HepG2 (cell line): ENCODE measurements at regions not wholly inside any gene's neighbourhood (a gene's known extent, or its start where the extent isn't known, plus 50 kb on each side); places are given as distances from the start of the nearest gene placed in this dataset.

Experiments used
- BCL6 ChIP-seq: IDR thresholded peaks from 2 replicates; pipeline ENCODE4 v1.6.1; 2016; ENCODE audit warnings: missing genetic modification reagents, missing compliant biosample characterization
- BRD4 ChIP-seq: sonication (generic); formaldehyde crosslinking; IDR thresholded peaks from 2 replicates; pipeline ENCODE4 v1.4.0; 2020; ENCODE audit warnings: missing genetic modification reagents
- CEBPB ChIP-seq: IDR thresholded peaks from 2 replicates; pipeline ENCODE4 v1.6.1; 2011; ENCODE audit warnings: low read depth, low read length, improper control_type of control experiment, borderline replicate concordance
- FOXA3 ChIP-seq: IDR thresholded peaks from 2 replicates; pipeline ENCODE4 v1.6.1; 2016; ENCODE audit warnings: missing genetic modification reagents, missing compliant biosample characterization
- SALL1 ChIP-seq: sonication (generic); formaldehyde crosslinking; IDR thresholded peaks from 2 replicates; pipeline ENCODE4 v1.8.0; 2022; ENCODE audit warnings: mild to moderate bottlenecking, missing genetic modification reagents
- SOX6 ChIP-seq, 2 experiments: fragments of 450-650 bp in 1 of 2; sonication (generic) in 1 of 2; formaldehyde crosslinking in 1 of 2; IDR thresholded peaks; 2 replicates each; pipeline versions ENCODE4 v1.4.0 to v1.6.1; 2017 to 2020; ENCODE audit warnings: antibody characterized with exemption in 1 of 2, mild to moderate bottlenecking in 1 of 2, missing genetic modification reagents in 1 of 2
- ZHX2 ChIP-seq, 2 experiments: sonication (generic) in 1 of 2; formaldehyde crosslinking in 1 of 2; IDR thresholded peaks; 2 replicates each; pipeline versions ENCODE4 v1.6.1 to v1.9.0; 2014 to 2022; ENCODE audit warnings: antibody characterized with exemption in 1 of 2, borderline replicate concordance in 1 of 2, inconsistent platforms in 1 of 2, low read depth in 1 of 2, missing genetic modification reagents in 1 of 2
- ZNF644 ChIP-seq: IDR thresholded peaks from 2 replicates; pipeline ENCODE4 v1.6.1; 2016; ENCODE audit warnings: low read depth
- ZNF687 ChIP-seq: sonication (generic); formaldehyde crosslinking; IDR thresholded peaks from 2 replicates; pipeline ENCODE4 v1.5.1; 2020; ENCODE audit warnings: mild to moderate bottlenecking, missing genetic modification reagents, moderate library complexity
- TF ChIP-seq, protein P1 (sequence below): IDR thresholded peaks from 2 replicates; pipeline ENCODE4 v1.6.1; 2012; ENCODE audit warnings: inconsistent platforms
- TF ChIP-seq, protein P2 (sequence below): sonication (generic); formaldehyde crosslinking; IDR thresholded peaks from 2 replicates; pipeline ENCODE4 v1.4.0; 2020; ENCODE audit warnings: low read depth, missing genetic modification reagents

DNA sequence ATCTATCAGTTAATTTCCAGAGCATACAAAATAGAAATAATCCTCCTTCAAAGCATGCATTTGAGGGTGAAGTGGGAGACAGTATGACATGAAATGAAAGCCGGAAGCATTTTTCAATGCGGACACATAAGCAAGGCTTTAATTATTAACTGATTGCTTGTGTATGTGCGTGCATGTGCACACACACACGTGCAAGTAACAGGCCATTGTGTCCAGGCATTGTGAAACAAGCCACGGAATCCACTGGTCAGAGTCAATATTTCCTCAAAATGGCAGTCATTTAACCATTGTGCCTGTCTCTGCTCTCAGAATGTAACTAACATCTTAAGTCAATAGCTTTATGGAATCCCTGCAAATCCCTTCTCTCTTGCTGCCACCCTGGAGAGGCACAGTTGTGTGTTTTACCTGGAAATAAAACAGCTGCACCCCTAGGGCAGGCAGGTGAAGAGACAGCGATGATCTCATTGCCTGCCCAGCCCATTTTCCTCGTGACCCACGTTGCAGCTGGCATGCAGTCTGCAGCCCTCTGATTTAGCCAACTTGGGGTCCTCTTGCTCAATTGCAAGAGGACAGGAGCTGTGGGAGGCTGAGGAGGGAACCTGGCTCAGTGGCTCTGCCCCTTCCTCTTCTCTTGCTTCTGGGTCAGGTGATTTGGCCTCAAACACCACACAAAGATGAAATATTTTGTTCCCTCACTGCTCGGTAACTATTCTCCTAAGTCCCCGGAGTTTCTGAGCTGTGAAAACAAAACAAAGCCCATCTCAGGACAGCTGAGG is 500.9 kb upstream of the ZMIZ1 start (continued):
- TF ChIP-seq CEBPB (peak; percentile 53; the same call in 1 of the 2 replicates), BCL6 (peak; percentile 21; the same call in 1 of the 2 replicates), SOX6 (IDR thresholded peaks at IDR 0.05) (no peak), SOX6 (CRISPR knock-in tag; IDR thresholded peaks at IDR 0.05) (peak; percentile 67), BRD4 (CRISPR knock-in tag) (no peak), FOXA3 (CRISPR knock-in tag) (0 out of 2 replicates have a peak, but pooled peaks have one; percentile 19), ZNF644 (CRISPR knock-in tag) (peak; percentile 35; the same call in 1 of the 2 replicates), ZHX2 (IDR thresholded peaks at IDR 0.05; ENCODE audit: low read depth) (0 out of 2 replicates have a peak, but pooled peaks have one; percentile 30), ZHX2 (CRISPR knock-in tag; IDR thresholded peaks at IDR 0.05; ENCODE audit: borderline replicate concordance) (no peak), SALL1 (CRISPR knock-in tag) (peak; percentile 14; the same call in 1 of the 2 replicates), ZNF687 (CRISPR knock-in tag) (peak; percentile 35; the same call in 1 of the 2 replicates)
- TF ChIP-seq, protein P1, sequence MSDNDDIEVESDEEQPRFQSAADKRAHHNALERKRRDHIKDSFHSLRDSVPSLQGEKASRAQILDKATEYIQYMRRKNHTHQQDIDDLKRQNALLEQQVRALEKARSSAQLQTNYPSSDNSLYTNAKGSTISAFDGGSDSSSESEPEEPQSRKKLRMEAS, result 0 out of 2 replicates have a peak, but pooled peaks have one; percentile 19
- TF ChIP-seq, protein P2, sequence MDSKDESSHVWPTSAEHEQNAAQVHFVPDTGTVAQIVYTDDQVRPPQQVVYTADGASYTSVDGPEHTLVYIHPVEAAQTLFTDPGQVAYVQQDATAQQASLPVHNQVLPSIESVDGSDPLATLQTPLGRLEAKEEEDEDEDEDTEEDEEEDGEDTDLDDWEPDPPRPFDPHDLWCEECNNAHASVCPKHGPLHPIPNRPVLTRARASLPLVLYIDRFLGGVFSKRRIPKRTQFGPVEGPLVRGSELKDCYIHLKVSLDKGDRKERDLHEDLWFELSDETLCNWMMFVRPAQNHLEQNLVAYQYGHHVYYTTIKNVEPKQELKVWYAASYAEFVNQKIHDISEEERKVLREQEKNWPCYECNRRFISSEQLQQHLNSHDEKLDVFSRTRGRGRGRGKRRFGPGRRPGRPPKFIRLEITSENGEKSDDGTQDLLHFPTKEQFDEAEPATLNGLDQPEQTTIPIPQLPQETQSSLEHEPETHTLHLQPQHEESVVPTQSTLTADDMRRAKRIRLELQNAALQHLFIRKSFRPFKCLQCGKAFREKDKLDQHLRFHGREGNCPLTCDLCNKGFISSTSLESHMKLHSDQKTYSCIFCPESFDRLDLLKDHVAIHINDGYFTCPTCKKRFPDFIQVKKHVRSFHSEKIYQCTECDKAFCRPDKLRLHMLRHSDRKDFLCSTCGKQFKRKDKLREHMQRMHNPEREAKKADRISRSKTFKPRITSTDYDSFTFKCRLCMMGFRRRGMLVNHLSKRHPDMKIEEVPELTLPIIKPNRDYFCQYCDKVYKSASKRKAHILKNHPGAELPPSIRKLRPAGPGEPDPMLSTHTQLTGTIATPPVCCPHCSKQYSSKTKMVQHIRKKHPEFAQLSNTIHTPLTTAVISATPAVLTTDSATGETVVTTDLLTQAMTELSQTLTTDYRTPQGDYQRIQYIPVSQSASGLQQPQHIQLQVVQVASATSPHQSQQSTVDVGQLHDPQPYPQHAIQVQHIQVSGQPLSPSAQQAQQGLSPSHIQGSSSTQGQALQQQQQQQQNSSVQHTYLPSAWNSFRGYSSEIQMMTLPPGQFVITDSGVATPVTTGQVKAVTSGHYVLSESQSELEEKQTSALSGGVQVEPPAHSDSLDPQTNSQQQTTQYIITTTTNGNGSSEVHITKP (CRISPR knock-in tag), result no peak
